ENCODE measurements at regions not wholly inside any gene's neighbourhood (a gene's known extent, or its start where the extent isn't known, plus 50 kb on each side); places are given as distances from the start of the nearest gene placed in this dataset.

GRCh38 chr6:95109212-95109611 lies 468.1 kb upstream of the MANEA start:
- DNase-seq (ENCODE audit: low read depth) = no peak
- no peak for TF ChIP-seq CTCF (IDR thresholded peaks at IDR 0.05; ENCODE audit: control insufficient read depth, insufficient read depth, low read depth, low read length, missing control alignments)
- no peak overlapping the region for H3K4me3 ChIP-seq (ENCODE audit: control insufficient read depth, low read depth, low read length)

GRCh38 chr6:95110767-95111166 lies 466.6 kb upstream of the MANEA start:
- no peak for DNase-seq (ENCODE audit: low read depth)
- TF ChIP-seq CTCF (IDR thresholded peaks at IDR 0.05; ENCODE audit: control insufficient read depth, insufficient read depth, low read depth, low read length, missing control alignments) = no peak
- H3K4me3 ChIP-seq (ENCODE audit: control insufficient read depth, low read depth, low read length) = no peak overlapping the region

- no peak for TF ChIP-seq CTCF (IDR thresholded peaks at IDR 0.05; ENCODE audit: control insufficient read depth, insufficient read depth, low read depth, low read length, missing control alignments)
- no peak for DNase-seq (ENCODE audit: low read depth)
- no peak overlapping the region for H3K4me3 ChIP-seq (ENCODE audit: control insufficient read depth, low read depth, low read length)
Observed at GRCh38 chr6:95117236-95117635, 460.1 kb upstream of the MANEA start.

- no peak for DNase-seq (ENCODE audit: low read depth)
- TF ChIP-seq CTCF (IDR thresholded peaks at IDR 0.05; ENCODE audit: control insufficient read depth, insufficient read depth, low read depth, low read length, missing control alignments) = no peak
- no peak overlapping the region for H3K4me3 ChIP-seq (ENCODE audit: control insufficient read depth, low read depth, low read length)
Observed at GRCh38 chr6:95119927-95120326, 457.4 kb upstream of the MANEA start.

GRCh38 chr6:95120984-95121383 lies 456.4 kb upstream of the MANEA start:
- no peak for DNase-seq (ENCODE audit: low read depth)
- no peak overlapping the region for H3K4me3 ChIP-seq (ENCODE audit: control insufficient read depth, low read depth, low read length)
- TF ChIP-seq CTCF (IDR thresholded peaks at IDR 0.05; ENCODE audit: control insufficient read depth, insufficient read depth, low read depth, low read length, missing control alignments) = no peak

DNA sequence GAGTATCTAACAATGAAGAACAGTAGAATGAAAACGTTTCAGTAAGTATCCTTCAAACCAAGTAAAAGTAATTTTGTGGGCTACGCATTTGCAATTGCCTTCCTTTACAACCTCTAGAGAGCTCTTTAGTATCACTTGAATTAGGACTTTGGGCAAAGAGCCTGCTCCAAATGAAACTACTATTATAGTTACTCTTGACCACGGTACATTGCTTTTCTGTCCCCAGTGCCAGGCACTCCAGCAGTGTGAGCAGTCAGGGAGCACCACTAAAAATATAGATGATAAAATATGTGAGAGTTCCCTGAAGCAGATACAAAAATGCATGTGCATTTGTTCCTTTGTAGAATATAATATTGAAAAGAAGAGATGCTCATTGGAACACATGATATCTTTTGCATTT lies 450.1 kb upstream of the MANEA start:
- no peak for DNase-seq (ENCODE audit: low read depth)
- TF ChIP-seq CTCF (IDR thresholded peaks at IDR 0.05; ENCODE audit: control insufficient read depth, insufficient read depth, low read depth, low read length, missing control alignments) = no peak
- no peak overlapping the region for H3K4me3 ChIP-seq (ENCODE audit: control insufficient read depth, low read depth, low read length)

GRCh38 chr6:95128439-95128838 lies 448.9 kb upstream of the MANEA start:
- H3K4me3 ChIP-seq (ENCODE audit: control insufficient read depth, low read depth, low read length) = no peak overlapping the region
- no peak for TF ChIP-seq CTCF (IDR thresholded peaks at IDR 0.05; ENCODE audit: control insufficient read depth, insufficient read depth, low read depth, low read length, missing control alignments)
- no peak for DNase-seq (ENCODE audit: low read depth)

Data from AG09309 (cell line).